ENCODE measurements at regions not wholly inside any gene's neighbourhood (a gene's known extent, or its start where the extent isn't known, plus 50 kb on each side); places are given as distances from the start of the nearest gene placed in this dataset.

DNA sequence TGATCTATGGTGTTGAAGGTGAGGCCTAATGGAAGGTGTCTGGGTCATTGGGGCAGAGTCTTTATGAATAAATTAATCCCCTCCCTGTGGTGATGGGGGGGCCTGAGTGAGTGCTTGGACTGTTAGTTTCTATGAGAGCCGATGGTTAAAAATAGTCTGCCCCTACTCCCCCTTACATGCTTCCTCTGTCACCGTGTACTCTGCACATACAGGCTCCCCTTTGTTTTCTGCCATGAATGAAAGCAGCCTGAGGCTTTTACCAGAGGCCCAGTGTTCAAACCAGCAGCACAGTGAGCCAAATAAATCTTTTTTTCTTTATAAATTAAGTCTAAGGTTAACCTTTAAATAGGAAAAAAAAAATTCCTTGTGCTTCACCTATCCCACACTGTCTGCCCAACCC lies 657.0 kb downstream of the AMY1C start:
- TF ChIP-seq, protein P1, sequence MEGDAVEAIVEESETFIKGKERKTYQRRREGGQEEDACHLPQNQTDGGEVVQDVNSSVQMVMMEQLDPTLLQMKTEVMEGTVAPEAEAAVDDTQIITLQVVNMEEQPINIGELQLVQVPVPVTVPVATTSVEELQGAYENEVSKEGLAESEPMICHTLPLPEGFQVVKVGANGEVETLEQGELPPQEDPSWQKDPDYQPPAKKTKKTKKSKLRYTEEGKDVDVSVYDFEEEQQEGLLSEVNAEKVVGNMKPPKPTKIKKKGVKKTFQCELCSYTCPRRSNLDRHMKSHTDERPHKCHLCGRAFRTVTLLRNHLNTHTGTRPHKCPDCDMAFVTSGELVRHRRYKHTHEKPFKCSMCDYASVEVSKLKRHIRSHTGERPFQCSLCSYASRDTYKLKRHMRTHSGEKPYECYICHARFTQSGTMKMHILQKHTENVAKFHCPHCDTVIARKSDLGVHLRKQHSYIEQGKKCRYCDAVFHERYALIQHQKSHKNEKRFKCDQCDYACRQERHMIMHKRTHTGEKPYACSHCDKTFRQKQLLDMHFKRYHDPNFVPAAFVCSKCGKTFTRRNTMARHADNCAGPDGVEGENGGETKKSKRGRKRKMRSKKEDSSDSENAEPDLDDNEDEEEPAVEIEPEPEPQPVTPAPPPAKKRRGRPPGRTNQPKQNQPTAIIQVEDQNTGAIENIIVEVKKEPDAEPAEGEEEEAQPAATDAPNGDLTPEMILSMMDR (IDR thresholded peaks at IDR 0.05; ENCODE audit: insufficient read depth, low read depth, low read length, missing control alignments) = no peak
- H3K4me3 ChIP-seq (ENCODE audit: low read depth, low read length) = no peak overlapping the region
- DNase-seq (ENCODE audit: low read depth) = no peak

DNA sequence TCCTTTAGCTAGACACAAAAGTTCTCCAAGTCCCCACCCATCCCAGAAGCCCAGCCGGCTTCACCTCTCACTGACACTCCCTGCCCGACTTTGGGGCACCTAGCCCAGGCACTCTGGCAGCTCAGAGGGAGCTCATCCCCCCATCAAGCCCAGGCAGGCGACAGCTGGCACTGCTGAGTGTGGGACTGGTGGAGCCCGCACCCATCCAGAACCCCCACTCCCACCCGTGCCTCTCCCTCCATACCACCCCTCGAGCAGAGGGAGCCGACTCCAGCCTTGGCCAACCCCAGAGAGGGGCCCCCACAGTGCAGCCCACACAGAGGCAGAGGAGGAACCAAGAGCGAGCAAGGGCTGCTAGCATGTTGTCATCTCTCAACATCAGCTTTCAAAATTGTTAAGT lies 658.6 kb downstream of the AMY1C start:
- DNase-seq (ENCODE audit: low read depth) = no peak
- TF ChIP-seq, protein P1 (IDR thresholded peaks at IDR 0.05; ENCODE audit: insufficient read depth, low read depth, low read length, missing control alignments) = no peak
- H3K4me3 ChIP-seq (ENCODE audit: low read depth, low read length) = no peak overlapping the region

DNA sequence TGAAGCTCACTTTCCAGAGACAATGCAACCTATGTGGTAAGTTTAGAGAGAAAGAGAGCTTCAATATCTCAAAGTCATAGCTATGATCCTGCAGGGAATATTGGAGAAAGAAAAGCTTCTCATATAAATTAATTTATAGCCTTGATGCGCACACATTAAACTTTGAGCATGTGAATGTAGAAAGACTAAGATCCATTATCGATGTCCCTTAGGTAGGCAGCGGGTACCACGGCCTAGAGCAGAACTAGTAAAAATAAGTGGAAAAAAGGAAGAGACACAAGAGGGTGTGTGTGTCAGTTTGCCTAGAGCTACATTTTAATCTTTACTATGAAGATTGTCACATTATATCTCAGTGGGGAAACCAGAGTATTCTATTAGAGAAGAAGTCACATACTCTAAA lies 685.6 kb downstream of the AMY1C start:
- TF ChIP-seq, protein P1 (IDR thresholded peaks at IDR 0.05; ENCODE audit: insufficient read depth, low read depth, low read length, missing control alignments) = no peak
- no peak for DNase-seq (ENCODE audit: low read depth)

DNA sequence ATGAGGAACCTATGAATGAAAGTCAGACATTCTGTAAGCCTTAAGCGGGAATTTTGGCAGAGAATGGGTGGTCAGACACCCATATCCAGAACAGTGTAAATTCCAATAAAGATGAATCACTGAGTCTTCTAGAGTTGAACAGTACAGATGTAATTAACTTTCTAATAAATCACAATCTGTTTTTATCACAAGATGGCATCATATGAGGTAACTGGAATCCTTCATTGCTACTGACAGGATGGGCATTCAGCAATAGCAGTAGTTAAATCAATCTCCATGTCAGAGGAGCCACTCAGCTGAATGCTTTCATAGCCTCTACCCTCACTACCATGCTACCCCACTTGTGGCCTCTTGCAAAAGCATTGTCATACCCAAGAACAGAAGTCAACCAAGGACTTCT lies 690.3 kb downstream of the AMY1C start:
- no peak for DNase-seq (ENCODE audit: low read depth)
- H3K4me3 ChIP-seq (ENCODE audit: low read depth, low read length) = no peak overlapping the region
- TF ChIP-seq, protein P1 (IDR thresholded peaks at IDR 0.05; ENCODE audit: insufficient read depth, low read depth, low read length, missing control alignments) = no peak

More for the DNA sequence above, 685.6 kb downstream of the AMY1C start:
- H3K4me3 ChIP-seq (ENCODE audit: low read depth, low read length) = no peak overlapping the region

DNA sequence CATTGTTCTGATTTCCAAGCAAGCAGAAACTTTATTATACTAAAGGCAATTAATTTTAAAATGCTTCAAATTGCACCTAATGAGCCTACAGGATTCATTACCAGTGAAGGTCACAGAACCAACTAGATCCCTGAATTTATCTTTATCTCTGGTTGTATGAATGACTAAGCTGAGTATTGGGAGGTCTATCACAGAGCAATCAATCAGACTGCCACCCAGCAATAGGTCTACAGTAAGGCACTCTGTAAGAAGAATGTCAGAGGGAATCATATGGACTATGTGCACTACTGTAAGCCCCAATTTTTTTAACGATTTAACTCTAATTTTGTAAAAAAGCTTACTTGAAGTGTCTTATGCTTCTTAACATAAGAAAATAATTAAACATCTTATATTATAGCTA lies 707.0 kb downstream of the AMY1C start:
- TF ChIP-seq, protein P1 (IDR thresholded peaks at IDR 0.05; ENCODE audit: insufficient read depth, low read depth, low read length, missing control alignments) = no peak
- DNase-seq (ENCODE audit: low read depth) = no peak
- no peak overlapping the region for H3K4me3 ChIP-seq (ENCODE audit: low read depth, low read length)

DNA sequence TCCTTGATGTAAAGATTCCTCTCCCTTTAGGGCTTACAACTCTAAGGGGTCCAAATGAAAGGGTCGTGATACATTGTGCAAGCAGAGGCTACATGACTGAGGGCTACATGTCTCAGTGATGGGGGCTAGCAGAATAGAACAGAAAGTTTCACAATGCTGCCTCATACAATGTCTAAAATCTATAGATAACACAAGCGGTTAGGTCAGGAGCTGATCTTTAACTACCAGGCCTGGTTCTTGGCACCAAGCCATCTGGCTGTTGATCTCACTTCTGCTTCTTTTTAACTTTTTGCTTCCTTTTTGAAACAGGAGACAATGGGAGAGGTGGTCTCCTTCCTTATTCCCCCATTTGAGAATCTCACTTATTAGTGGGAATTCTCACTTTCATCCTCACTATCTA lies 710.2 kb downstream of the AMY1C start:
- no peak for DNase-seq (ENCODE audit: low read depth)
- TF ChIP-seq, protein P1 (IDR thresholded peaks at IDR 0.05; ENCODE audit: insufficient read depth, low read depth, low read length, missing control alignments) = no peak
- H3K4me3 ChIP-seq (ENCODE audit: low read depth, low read length) = no peak overlapping the region

DNA sequence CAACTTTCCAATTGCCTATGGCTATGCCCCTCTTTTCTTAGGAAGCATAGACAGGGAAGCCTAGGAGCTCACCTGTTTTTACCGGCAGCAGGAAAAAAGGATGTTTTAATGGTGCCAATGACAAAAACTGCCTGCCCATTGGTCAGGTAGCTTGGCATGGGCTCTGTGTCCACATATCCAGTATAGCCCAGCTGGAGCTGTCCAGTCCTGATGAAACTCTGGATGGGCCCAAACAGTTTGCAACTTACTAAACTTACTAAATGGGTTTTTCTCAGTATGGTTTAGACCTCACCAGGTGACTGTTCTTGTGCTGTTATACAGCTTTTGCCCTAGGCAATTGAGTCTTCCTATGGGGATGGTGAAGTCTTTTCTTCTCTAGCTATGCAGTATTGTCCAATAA lies 711.2 kb downstream of the AMY1C start:
- DNase-seq (ENCODE audit: low read depth) = no peak
- TF ChIP-seq, protein P1 (IDR thresholded peaks at IDR 0.05; ENCODE audit: insufficient read depth, low read depth, low read length, missing control alignments) = no peak
- no peak overlapping the region for H3K4me3 ChIP-seq (ENCODE audit: low read depth, low read length)

Measured in GM12865 (cell line).